Neural progenitor cell (in vitro differentiated cells): ENCODE measurements at regions not wholly inside any gene's neighbourhood (a gene's known extent, or its start where the extent isn't known, plus 50 kb on each side); places are given as distances from the start of the nearest gene placed in this dataset.

Source experiments
- DNase-seq: peaks from one replicate; pipeline ENCODE4 v3.0.0-alpha.2; 2016; ENCODE audit warnings: low spot score
- H2AFZ ChIP-seq: fragments of 200-600 bp; sonication (generic); replicated peaks from 2 replicates; pipeline ENCODE4 v1.6.1; 2016; ENCODE audit warnings: antibody characterized with exemption
- H3F3A ChIP-seq: fragments of 200-600 bp; sonication (generic); 2 replicates; pipeline ENCODE4 v1.6.1; 2016; ENCODE audit warnings: antibody characterized with exemption, low read depth
- H3K27ac ChIP-seq: fragments of 200-600 bp; sonication (generic); 2 replicates; pipeline ENCODE4 v1.5.1; 2016; ENCODE audit warnings: mild to moderate bottlenecking
- H3K27me3 ChIP-seq: fragments of 200-600 bp; sonication (generic); 2 replicates; pipeline ENCODE4 v1.6.1; 2016; ENCODE audit warnings: mild to moderate bottlenecking, moderate library complexity
- H3K36me3 ChIP-seq: fragments of 200-600 bp; sonication (generic); 2 replicates; pipeline ENCODE4 v1.5.1; 2016
- H3K4me1 ChIP-seq: fragments of 200-600 bp; sonication (generic); 2 replicates; pipeline ENCODE4 v1.6.1; 2016; ENCODE audit warnings: mixed run types
- H3K4me2 ChIP-seq: fragments of 200-600 bp; sonication (generic); 2 replicates; pipeline ENCODE4 v1.6.1; 2016
- H3K4me3 ChIP-seq: fragments of 200-600 bp; sonication (generic); 2 replicates; pipeline ENCODE4 v1.5.1; 2016
- H3K79me2 ChIP-seq: fragments of 200-600 bp; sonication (generic); 2 replicates; pipeline ENCODE4 v1.6.1; 2016; ENCODE audit warnings: low read depth
- H3K9ac ChIP-seq: fragments of 200-600 bp; sonication (generic); 2 replicates; pipeline ENCODE4 v1.6.1; 2016
- H3K9me3 ChIP-seq: fragments of 200-600 bp; sonication (generic); 2 replicates; pipeline ENCODE4 v1.5.1; 2016; ENCODE audit warnings: low read depth
- H4K20me1 ChIP-seq: fragments of 200-600 bp; sonication (generic); 2 replicates; pipeline ENCODE4 v1.6.1; 2016; ENCODE audit warnings: low read depth
- H3K27ac Mint-ChIP-seq: 3 replicates; pipeline ENCODE4 v1.8.0; 2021; ENCODE audit warnings: mixed read lengths
- H3K27me3 Mint-ChIP-seq: 2 replicates; pipeline ENCODE4 v1.8.0; 2022; ENCODE audit warnings: low read depth, mild to moderate bottlenecking, inconsistent platforms, moderate library complexity, mixed read lengths; ENCODE audit not compliant: insufficient read depth
- H3K36me3 Mint-ChIP-seq: 3 replicates; pipeline ENCODE4 v1.8.0; 2021; ENCODE audit warnings: mixed read lengths
- H3K4me1 Mint-ChIP-seq: 3 replicates; pipeline ENCODE4 v1.8.0; 2021; ENCODE audit warnings: mixed read lengths
- H3K4me3 Mint-ChIP-seq: 3 replicates; pipeline ENCODE4 v1.8.0; 2021; ENCODE audit warnings: mild to moderate bottlenecking, moderate library complexity, mixed read lengths
- H3K9me3 Mint-ChIP-seq: 3 replicates; pipeline ENCODE4 v1.8.0; 2020; ENCODE audit warnings: mixed read lengths
- EZH2 ChIP-seq: fragments of 200-600 bp; sonication (generic); IDR thresholded peaks from 2 replicates; pipeline ENCODE4 v1.6.1; 2017; ENCODE audit warnings: antibody characterized with exemption, mild to moderate bottlenecking, moderate library complexity
- EZH2phosphoT487 ChIP-seq: fragments of 200-600 bp; sonication (generic); IDR thresholded peaks from 2 replicates; pipeline ENCODE4 v1.6.1; 2017; ENCODE audit warnings: antibody characterized with exemption
- TF ChIP-seq, protein P1 (sequence below): fragments of 200-600 bp; sonication (generic); IDR thresholded peaks from 2 replicates; pipeline ENCODE4 v1.5.1; 2017; ENCODE audit warnings: antibody characterized with exemption, mild to moderate bottlenecking

DNA sequence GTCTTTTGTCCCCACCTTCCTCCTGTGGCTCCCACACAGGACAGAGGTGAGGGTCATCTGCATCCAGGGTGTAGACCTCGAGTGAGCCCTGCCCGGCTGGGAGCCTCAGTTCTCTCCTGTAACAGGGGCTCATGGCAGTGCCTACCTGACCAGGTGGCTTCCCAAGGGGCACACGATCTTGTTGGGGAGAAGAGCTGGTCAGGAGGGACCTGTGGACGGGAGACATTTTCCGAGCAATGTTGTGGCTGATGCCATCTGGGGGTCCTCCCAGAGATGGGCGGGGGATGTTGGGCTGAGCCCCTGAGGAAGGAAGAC lies 51.9 kb downstream of the CEBPB start:
- no peaks in the 10 kb centered on the region for H4K20me1 ChIP-seq
- H3F3A ChIP-seq = no peaks in the 10 kb centered on the region
- no peak overlapping the region for H3K9ac ChIP-seq
- no peaks in the 10 kb centered on the region for H3K9me3 ChIP-seq
- Mint-ChIP-seq H3K9me3 (no peaks in the 10 kb centered on the region), H3K27ac (no peak overlapping the region), H3K36me3 (no peaks in the 10 kb centered on the region), H3K4me1 (no peaks in the 10 kb centered on the region), H3K4me3 (no peak overlapping the region), H3K27me3 (peaks cover 7% of the 10 kb centered on the region)
- no peaks in the 10 kb centered on the region for H3K79me2 ChIP-seq
- no peak overlapping the region for H2AFZ ChIP-seq
- no peak overlapping the region for H3K4me2 ChIP-seq
- DNase-seq = no peak
- H3K36me3 ChIP-seq = no peaks in the 10 kb centered on the region
- no peaks in the 10 kb centered on the region for H3K27me3 ChIP-seq
- H3K27ac ChIP-seq = no peak overlapping the region
- H3K4me1 ChIP-seq = no peaks in the 10 kb centered on the region
- H3K4me3 ChIP-seq = no peak overlapping the region
- TF ChIP-seq EZH2phosphoT487 (no peak), EZH2 (no peak)
- TF ChIP-seq, protein P1, sequence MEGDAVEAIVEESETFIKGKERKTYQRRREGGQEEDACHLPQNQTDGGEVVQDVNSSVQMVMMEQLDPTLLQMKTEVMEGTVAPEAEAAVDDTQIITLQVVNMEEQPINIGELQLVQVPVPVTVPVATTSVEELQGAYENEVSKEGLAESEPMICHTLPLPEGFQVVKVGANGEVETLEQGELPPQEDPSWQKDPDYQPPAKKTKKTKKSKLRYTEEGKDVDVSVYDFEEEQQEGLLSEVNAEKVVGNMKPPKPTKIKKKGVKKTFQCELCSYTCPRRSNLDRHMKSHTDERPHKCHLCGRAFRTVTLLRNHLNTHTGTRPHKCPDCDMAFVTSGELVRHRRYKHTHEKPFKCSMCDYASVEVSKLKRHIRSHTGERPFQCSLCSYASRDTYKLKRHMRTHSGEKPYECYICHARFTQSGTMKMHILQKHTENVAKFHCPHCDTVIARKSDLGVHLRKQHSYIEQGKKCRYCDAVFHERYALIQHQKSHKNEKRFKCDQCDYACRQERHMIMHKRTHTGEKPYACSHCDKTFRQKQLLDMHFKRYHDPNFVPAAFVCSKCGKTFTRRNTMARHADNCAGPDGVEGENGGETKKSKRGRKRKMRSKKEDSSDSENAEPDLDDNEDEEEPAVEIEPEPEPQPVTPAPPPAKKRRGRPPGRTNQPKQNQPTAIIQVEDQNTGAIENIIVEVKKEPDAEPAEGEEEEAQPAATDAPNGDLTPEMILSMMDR = no peak

DNA sequence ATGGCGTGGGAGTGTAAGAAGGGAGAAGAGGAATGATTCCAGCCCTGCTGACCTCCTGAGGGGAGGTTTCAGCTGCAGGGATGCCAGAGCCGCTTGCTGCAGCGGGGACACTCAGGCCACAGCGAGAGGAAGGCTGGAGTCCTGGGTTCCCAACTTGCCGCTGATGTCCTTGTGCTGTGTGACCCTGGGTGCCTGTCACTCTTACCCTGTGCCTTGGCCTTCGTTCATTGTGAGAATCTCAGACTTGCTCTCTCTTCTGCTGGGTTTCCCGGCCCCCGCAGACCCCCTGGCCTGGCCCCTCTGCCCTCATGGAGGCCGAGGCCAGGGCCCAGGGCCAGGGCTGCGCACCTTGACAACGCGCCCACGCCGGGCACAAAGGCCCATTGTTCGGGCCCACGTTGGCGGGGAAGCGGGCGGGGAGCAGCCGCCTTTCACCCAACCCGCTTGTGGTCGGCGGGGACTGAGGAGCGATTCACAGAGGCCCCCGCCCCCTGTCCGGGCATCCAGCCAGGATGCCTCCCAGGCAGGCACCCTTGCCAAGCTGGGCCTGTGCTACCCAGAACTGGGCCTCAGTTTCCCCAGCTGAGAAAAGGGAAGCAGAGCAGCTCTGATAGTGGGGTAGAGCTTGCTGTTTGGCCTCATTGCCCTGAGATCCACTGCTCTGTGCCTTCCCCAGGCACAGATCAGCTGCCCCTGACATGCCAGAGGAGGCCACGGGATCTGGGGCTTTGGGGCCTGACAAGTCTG lies 52.4 kb downstream of the CEBPB start:
- H3K79me2 ChIP-seq = no peaks in the 10 kb centered on the region
- TF ChIP-seq, protein P1 = no peak
- TF ChIP-seq EZH2phosphoT487 = no peak
- no peak for TF ChIP-seq EZH2
- no peaks in the 10 kb centered on the region for H3F3A ChIP-seq
- H3K36me3 Mint-ChIP-seq = no peaks in the 10 kb centered on the region
- H3K9ac ChIP-seq = no peak overlapping the region
- H3K9me3 ChIP-seq = no peaks in the 10 kb centered on the region
- no peak overlapping the region for H2AFZ ChIP-seq
- no peak overlapping the region for H3K4me2 ChIP-seq
- no peak overlapping the region for H3K27ac ChIP-seq
- no peak overlapping the region for H3K27ac Mint-ChIP-seq
- peaks cover 4% of the 10 kb centered on the region for H3K27me3 Mint-ChIP-seq
- H3K4me1 ChIP-seq = no peaks in the 10 kb centered on the region
- H3K36me3 ChIP-seq = no peaks in the 10 kb centered on the region
- no peak overlapping the region for H3K4me3 Mint-ChIP-seq
- no peak overlapping the region for H3K4me3 ChIP-seq
- DNase-seq = no peak
- H3K27me3 ChIP-seq = no peaks in the 10 kb centered on the region
- H4K20me1 ChIP-seq = no peaks in the 10 kb centered on the region
- H3K9me3 Mint-ChIP-seq = no peaks in the 10 kb centered on the region
- H3K4me1 Mint-ChIP-seq = no peaks in the 10 kb centered on the region

DNA sequence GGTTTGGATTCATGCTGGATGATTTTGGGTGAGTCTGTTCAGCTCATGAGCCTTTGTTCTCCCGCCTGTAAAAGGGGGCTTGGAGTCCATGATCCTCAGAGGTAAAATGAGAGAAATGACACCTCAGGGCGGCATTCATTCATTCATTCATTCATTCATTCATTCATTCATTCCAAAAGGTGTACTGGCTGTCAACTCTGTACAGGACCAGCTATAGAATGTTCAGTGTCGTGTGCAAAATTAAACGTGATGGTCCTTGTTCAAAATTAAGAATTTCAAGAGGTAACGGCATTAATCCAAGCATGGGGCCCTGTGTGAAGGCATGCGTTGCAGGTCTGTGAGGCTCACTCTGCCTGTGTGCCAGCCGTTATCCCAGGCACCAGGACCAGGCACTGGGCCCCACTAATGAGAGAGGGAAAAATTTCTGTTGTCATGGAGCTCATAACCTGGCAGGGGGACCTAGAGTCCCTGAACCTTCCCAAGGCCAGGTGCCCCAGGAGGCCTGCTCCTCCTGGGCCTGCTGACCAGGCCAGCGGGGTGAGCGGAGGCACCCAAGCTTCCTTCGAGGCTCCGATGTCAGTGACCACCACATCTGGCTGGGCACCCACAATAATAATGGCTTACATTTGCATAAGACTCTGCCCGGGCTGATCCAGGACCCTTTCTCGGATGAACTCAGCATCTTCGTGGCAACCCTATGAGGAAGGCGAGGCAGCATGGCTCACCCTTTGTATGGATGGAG lies 53.2 kb downstream of the CEBPB start:
- Histone ChIP-seq H3K4me2 (no peak overlapping the region), H3F3A (no peaks in the 10 kb centered on the region), H3K27me3 (no peaks in the 10 kb centered on the region), H3K79me2 (no peaks in the 10 kb centered on the region), H3K27ac (no peak overlapping the region), H2AFZ (no peak overlapping the region), H3K9ac (no peak overlapping the region), H3K36me3 (no peaks in the 10 kb centered on the region), H3K4me3 (no peak overlapping the region), H4K20me1 (no peaks in the 10 kb centered on the region), H3K9me3 (no peaks in the 10 kb centered on the region), H3K4me1 (no peaks in the 10 kb centered on the region)
- Mint-ChIP-seq H3K9me3 (no peaks in the 10 kb centered on the region), H3K4me3 (no peak overlapping the region), H3K4me1 (no peaks in the 10 kb centered on the region), H3K27me3 (peaks cover 4% of the 10 kb centered on the region), H3K27ac (peak overlapping the region; percentile 90), H3K36me3 (no peaks in the 10 kb centered on the region)
- no peak for DNase-seq
- TF ChIP-seq EZH2 (no peak), EZH2phosphoT487 (no peak)
- TF ChIP-seq, protein P1 = no peak
